K562 (cell line): ENCODE measurements at regions not wholly inside any gene's neighbourhood (a gene's known extent, or its start where the extent isn't known, plus 50 kb on each side); places are given as distances from the start of the nearest gene placed in this dataset.

Experiments
- CHD7 ChIP-seq: fragments of 200-600 bp; sonication (generic); IDR thresholded peaks from one replicate; pipeline ENCODE4 v1.6.1; 2012; ENCODE audit warnings: mild to moderate bottlenecking, low read depth, low read length, inconsistent platforms
- HDAC8 ChIP-seq: fragments of 450-650 bp; IDR thresholded peaks from 2 replicates; pipeline ENCODE4 v1.6.1; 2016; ENCODE audit warnings: mild to moderate bottlenecking, missing genetic modification characterization, moderate library complexity, missing compliant biosample characterization
- MXI1 ChIP-seq: IDR thresholded peaks from 2 replicates; pipeline ENCODE4 v1.6.1; 2011; ENCODE audit warnings: low read depth, mild to moderate bottlenecking, improper control_type of control experiment, low read length
- PBX2 ChIP-seq, 2 experiments: IDR thresholded peaks in 1 of 2; conservative IDR thresholded peaks in 1 of 2; 2 replicates each; pipeline ENCODE4 v1.6.1; 2016; ENCODE audit warnings: low read depth in 2 of 2, mild to moderate bottlenecking in 1 of 2, missing compliant biosample characterization in 1 of 2, missing genetic modification characterization in 1 of 2, moderate library complexity in 1 of 2
- XRCC4 ChIP-seq: IDR thresholded peaks from one replicate; pipeline ENCODE4 v1.6.1; 2011; ENCODE audit not compliant: insufficient read depth, insufficient read length; ENCODE audit errors: extremely low read depth

- TF ChIP-seq CHD7 (no peak), MXI1 (no peak), PBX2 (CRISPR knock-in tag; IDR thresholded peaks at IDR 0.05; ENCODE audit: low read depth) (no peak), PBX2 (tag; conservative IDR thresholded peaks at IDR 0.05; ENCODE audit: low read depth) (no peak), XRCC4 (no peak), HDAC8 (tag) (no peak)
- TF ChIP-seq, all 486 proteins: peak for 0
Measured at GRCh38 chr22:47463220-47463619, 700.8 kb downstream of the TBC1D22A start (continued).
